ENCODE measurements at regions not wholly inside any gene's neighbourhood (a gene's known extent, or its start where the extent isn't known, plus 50 kb on each side); places are given as distances from the start of the nearest gene placed in this dataset.

DNA sequence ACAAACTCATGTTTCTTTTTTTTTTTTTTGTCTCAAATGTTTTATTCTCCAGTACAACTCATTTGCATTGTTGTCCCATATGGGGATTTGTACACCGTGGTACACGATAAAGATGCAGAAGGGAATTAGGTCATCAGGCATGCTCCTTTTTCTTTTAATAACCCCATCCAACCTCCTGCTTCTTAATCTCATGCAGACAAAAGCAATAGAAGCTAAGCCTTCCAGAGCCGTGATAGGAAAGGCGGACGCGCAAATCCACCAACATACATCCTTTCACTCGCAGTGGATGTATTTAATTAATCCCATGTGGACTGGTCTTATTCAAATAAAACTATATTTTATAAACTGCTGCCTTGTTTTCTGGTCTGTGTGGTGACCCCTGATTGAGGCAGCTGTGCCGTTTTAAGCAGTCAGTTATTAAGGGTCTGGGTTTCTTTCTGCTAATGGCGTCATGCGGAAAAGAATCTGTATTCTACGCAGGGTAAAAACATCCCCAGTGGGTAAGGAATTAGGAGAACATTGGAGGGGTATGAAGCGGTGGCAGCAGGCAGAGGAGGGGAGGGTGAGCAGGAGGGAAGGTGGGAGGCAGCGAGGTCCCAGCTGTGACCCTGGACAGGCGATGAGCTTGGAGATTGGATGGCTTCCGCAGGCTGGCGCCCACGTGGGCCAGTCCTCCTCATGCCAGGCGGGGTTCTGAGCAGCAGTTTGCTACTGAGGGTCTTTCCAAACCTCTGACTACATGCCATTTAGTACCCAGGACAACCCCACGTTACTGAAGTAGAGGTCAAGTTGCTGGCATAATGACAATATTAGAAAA lies 172.8 kb downstream of the LINC00237 start:
- no peak for DNase-seq (ENCODE audit: low spot score)

DNA sequence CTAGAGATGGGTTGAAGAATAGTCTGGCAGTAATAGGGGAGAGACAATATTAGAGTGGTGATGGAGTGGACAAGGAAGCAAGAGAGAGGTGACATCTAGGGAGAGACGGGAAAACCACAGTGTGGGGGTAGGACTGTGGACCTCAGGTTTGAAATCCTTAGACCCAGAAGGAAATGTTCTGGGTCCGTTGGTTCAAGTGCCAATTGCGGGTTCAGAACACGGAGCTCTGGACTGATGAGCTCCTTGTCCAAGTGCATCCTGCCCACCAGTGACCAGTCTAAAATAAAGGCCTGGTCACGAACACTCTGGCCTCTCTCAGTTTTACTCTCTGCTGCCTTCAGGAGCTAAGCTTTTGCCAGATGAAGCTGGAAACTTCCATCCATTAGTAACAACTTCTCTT lies 174.0 kb downstream of the LINC00237 start:
- no peak for DNase-seq (ENCODE audit: low spot score)

DNA sequence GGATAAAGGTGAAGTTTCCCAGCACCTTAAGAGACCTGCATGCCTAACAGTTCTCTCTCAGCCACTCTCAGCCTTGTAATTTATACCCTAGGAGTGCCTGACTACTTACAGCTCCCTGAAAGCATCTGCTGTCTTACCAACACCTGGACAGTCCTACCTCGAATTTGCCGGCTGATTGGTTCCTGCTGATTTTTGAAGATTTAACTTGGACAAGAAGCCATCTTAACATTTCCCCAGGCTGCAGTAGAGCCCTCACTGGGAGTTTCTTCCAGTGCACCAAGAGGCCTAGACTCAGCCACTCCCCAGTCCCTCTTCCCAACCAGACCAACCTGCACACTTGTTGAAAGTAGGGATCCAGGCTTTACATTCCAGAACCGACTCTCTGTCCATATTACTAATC lies 174.5 kb downstream of the LINC00237 start:
- no peak for DNase-seq (ENCODE audit: low spot score)

DNA sequence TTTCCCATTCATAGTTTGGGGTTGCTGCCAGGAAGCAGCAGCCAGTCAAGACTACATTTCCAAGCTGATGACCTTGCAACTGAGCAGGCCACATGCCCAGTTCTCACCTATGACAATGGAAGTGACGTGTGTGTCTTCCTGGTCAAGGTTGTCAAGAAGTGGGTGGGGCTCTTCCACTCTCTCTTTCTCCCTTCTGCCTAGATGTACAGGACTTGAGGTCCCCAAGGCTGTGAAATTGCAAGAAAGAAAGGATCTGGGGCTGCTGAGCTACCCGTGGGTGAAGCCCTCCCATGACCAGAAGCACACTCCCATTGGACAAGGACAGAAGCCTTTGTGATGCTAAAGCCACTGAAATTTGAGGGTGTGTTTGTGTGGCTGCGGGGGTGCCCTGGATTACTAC lies 175.1 kb downstream of the LINC00237 start:
- DNase-seq (ENCODE audit: low spot score), result no peak

DNA sequence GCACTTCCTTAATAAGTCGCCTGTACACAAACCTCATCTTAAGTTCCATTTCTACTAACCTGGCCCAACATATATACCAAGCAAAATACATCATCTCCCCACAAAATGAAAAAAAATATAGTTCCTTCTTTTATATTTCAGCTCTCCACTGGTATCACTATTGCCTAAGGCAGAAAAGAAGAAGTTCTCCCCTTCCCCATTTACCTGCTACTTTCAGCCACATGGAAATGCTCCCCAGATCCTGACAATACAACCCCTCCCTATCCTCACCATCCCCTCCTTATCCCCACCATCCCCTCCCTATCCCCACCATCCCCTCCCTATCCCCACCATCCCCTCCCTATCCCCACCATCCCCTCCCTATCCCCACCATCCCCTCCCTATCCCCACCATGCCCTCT lies 175.7 kb downstream of the LINC00237 start:
- no peak for DNase-seq (ENCODE audit: low spot score)

DNA sequence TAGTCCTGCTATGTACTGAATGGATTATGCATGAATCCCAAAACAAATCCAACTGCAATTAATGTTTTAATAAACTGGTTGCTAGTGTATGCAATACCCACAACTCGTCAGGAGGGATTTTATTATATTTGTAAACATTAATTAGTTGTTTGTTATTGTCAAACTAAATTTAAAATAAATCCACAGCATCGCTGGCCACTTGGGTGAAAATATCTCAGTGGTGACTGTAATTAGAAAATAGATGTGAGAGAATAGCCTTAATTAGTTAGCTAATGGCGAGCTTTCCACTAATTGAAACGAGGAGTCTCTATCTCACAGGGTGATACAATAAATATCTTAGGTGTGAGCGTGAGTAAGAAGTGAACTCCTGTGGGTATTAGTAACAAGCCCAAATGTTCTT lies 176.8 kb downstream of the LINC00237 start:
- DNase-seq (ENCODE audit: low spot score), result no peak

DNA sequence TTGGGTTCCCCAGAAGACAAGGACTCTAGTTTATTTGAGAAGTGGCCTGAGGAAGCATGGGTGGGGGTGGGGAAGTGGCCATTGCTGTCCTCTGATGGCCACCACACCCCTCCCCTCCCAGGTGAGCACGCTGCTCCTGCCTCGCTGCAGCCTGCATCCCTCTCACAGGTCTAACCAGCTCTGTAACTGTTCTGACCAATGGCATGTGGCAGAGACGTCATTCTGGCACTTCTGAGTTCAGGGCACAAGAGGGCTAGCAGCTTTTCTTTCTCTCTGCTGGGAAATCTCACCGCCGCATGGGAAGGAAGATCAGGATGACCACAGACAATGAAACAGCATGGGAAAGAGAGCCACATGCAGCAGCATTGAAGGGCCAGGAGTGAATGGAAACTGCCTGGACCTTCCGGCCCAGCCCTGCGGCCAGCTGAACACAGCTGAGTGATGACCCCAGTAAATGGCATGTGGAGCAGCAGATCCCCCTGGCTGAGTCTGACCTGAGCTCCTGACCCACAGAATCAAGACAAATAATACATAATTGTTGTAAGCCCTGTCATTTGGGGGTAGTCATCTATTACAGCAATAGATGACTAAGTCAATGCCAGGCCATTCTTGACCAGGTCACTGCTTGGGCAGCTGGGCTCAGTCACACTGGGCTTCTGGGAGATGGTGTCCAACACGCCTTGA lies 179.8 kb downstream of the LINC00237 start:
- DNase-seq (ENCODE audit: low spot score), result no peak

DNA sequence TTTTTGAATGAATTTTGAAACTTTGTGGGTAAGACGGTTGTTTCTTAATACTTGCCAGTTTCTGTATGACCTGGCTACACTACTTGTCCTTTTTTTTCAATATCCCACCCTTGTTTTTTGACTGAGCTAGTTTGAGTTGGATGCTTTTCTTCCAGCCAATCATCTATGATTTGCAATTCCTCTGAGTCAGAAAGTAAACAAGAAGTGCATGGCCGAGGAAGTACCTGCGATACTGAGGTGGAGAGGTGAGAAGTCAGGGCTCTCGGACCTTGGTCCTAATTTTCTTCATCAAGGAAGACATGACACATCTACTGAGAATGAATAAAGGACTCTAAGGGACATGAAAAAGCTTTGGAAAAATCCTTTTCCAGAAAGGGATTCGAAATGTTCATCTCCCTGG lies 185.7 kb downstream of the LINC00237 start:
- no peak for DNase-seq (ENCODE audit: low spot score)

DNA sequence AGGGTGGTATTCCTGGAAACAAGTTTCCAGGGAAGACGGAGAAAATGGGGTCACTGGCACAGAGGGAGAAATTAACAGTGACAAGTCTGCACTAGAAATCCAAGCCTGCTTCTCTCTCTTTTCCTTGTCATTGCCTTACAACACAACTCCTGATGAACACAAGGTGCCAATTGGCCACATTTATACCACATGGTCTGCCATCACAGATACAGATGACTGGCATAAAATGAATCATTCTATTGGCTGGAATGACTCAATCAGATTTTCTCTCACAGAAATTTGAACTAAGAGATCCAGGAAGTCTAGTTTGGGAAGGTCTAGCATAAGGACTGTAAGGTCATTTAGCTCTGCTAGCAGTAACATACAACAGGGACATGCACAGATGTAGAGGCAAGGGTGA lies 190.3 kb downstream of the LINC00237 start:
- DNase-seq (ENCODE audit: low spot score), result no peak

DNA sequence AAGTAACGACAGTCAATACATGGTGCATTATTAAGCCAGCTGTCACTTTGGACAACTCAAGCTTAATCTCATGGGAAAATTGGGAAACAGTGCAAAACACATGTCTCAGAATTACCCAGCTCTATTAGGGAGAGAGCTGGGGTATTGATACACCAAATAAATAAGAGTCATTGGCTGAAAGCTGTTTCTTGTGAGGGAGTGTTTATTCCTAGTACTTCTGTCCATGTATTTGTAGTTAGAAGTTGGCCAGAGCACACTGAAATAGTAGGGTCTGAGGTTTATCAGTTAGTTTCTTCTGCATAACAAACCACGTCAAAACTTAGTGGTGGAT lies 192.0 kb upstream of the RALGAPA2 start:
- no peak for DNase-seq (ENCODE audit: low spot score)

DNA sequence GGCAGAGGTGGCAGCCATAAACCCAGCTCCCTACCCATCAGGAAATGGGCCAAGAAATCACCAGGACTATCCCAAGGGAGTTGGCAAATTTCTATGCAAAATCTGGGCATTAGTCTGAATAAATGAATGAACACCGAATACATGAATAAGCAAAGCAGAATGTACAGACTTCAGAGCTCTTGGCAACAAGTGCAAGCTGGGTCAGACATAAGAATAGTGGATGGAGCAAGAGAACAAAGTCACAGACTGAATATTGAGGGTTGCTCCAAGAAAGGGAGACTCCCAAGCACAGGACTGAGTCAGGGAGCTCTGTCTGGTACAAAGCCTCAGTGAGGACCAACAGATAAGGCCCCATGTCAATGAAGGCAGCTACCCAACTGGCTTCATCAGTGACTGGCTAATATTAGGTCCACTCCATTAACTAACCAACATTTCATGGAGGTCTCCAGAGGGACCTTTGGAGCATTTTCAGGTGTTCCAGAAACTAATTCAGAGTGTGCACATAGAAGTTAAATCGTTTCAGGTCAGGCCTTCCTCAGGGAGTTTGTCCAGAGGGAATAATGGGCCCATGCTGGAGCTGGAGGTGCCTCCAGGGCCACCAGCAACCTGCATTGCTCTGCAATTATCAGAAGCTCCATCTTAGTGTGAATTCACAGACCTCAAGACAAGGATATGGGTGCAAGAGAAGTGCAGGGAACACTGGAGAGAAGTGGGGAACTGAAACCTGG lies 191.5 kb upstream of the RALGAPA2 start:
- no peak for DNase-seq (ENCODE audit: low spot score)

DNA sequence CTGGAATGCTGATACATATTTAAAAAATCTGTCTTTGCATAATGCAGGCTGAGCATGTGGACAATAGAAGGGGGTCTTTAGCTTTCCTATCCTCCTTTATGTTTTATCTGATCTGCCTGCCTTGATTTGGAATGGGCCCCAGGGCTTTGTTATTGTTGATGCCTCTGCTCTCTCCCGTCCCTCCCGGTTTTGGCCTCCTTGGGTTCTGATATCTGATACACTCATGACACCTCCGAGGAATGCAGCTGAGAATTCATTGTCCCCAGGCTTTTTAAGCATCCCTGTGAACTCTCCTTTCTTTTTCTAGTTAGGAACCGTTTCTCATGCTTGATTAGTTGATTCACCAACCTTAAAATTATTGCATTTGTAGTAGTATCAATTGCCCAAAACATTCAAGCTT lies 185.5 kb upstream of the RALGAPA2 start:
- DNase-seq (ENCODE audit: low spot score), result no peak

DNA sequence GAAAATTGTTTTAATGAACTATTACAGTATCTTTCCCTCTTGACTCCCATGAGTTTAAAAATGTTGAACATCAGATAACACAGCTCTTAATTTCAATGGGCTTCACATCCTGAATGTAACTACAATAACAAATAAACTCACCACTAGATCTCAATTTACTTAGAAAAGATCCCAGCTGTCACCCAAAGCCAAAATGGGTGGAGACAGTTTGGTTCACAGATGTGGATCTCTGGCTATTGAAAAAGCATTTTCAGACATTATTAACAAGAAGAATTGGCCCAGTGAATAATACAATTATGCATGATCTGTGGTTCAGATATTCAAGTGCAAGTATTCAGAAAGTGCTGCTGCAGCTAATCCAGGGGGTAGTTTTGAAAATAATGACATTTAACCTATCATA lies 184.7 kb upstream of the RALGAPA2 start:
- DNase-seq (ENCODE audit: low spot score), result no peak

DNA sequence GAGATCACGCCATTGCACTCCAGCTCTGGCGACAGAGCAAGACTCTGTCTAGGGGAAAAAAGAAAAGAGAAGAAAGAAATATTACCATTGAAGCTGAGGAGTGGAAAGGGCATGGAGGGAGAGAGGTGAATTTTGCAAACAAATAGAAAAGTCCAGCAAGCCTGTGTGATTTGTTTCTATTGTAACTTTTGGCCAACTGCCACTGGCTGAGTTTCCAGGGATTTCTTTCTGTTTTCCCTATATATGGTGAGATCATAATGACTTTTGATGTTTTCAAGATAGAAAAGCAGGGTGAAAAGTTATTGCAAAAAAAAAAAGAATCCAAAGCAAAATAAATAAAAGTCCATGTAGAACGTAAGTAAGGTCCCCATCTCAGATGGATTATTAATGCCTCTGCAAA lies 184.2 kb upstream of the RALGAPA2 start:
- no peak for DNase-seq (ENCODE audit: low spot score)

DNA sequence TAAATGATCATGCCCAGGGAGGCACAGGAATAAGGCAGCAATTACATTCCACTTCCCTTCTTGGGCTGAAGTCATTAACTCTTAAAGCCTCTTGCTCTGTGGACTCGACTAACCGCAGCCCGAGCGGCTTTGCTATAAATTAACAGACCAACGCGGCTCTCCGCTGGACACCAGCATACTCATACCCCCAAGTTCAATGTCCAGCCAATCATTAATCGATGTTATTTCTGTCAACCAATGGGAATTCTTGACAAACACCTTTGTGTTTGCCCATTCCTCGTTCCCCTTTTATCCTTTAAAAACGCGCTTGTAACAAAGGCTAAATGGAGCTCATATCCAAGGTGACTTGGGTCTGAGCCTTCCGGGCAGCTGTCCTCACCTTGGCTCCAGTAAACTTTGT lies 183.1 kb upstream of the RALGAPA2 start:
- no peak for DNase-seq (ENCODE audit: low spot score)

DNA sequence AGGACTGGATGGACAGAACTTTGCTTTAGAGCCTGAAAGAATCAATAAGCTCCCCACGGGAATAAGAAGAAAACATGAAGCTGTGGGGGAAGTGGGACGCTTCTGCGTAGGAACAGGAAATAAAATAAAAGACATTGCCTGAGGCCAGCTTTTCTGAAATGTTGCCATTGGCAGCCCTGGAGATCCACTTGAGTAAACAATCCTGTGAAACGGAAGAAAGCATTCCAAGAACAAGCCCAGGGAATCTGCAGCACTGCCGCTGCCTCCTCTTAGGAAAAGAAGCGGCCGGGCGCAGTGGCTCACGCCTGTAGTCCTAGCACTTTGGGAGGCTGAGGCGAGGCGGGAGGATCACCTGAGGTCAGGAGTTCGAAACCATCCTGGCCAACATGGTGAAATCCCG lies 182.3 kb upstream of the RALGAPA2 start:
- no peak for DNase-seq (ENCODE audit: low spot score)

DNA sequence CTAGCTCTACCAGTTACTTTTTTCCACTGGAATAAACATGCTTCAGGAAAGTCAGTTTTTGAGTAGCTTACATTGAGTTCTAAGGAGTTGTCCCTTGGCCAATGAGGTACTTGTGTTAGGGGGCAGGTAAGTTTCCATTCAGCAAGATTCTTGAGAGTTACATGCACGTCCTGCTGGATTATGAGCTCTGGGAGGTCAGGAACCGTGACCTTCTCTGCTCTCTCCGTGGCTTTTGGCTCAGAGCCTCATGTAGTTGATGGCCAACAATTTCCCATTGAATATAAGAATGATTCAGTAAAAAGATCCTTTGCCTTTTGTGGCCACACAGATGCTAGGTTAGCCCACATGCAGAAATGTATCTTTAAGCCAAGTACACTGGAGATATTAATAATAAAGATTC lies 181.8 kb upstream of the RALGAPA2 start:
- DNase-seq (ENCODE audit: low spot score), result no peak

DNA sequence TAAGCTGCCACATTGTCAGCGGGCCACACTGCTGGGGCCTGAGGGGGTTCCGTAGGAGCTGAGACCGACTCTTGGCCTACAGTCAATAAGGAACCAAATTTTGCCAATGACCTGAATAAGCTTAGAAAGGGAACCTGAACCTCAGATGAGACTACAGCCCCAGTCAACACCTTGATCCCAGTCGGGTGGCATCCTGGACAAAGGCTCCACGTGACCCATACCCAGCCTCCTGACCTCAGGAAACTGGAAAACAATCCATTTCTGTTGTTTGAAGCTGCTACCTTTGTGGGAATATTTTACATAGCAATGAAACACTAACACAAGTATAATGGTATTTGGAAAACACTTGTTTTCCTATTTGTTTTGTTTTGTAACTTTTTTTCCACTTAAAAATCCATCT lies 179.9 kb upstream of the RALGAPA2 start:
- DNase-seq (ENCODE audit: low spot score), result no peak

DNA sequence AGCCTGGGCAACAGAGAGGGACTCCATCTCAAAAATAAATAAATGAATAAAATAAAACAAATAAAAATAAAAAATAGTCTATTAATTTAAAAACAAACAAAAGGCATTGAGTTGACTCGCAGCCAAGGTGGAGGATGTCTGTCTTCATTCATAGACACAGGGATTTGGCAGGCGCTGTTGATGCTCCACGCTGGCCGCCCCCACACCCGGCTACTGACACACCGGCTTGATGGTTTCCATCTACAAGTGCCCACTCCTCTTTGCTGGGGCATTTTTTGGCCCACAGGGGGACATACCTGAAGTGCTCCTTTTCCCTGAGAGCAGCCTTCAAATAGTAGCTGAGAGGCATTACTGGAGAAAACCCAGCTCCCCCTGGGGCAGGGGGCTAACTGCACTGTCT lies 178.3 kb upstream of the RALGAPA2 start:
- no peak for DNase-seq (ENCODE audit: low spot score)

DNA sequence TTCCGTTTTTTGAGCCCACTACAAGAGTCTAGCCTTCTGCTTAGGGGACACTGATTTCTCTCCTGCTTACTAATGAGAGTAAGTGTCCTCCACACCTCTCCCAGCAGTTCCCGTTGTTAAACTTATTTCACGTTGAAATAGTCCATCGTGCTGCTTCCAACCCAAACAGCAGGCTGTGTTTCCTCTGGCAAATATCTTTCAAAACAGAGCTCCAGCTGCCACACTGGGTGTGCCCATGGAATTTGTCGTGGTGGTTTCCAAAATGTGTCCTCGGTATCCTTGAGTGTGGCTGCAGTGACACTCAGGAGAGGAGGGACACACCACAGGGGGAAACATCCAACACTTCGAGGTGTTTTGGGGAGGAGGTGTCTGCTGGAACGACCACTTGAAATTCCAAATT lies 176.5 kb upstream of the RALGAPA2 start:
- no peak for DNase-seq (ENCODE audit: low spot score)

DNA sequence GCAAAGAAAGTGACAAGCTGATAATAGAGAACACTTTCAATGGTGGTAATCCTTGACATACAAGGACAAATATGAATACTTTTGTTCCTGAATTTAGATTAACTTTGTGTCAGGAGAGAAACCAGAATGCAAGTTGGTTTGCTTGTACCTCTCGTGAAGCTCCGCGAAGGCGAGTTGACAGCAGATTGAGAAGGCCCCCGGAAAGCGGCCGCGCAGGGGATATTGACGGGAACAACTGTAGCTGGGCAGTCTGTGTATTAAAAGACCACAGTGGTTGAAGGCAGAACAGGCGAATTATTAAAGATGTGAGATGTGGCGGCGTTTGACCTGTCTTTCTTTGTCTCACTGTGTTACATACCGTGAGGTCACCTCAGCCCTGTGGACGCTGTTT lies 175.8 kb upstream of the RALGAPA2 start:
- DNase-seq (ENCODE audit: low spot score), result no peak

DNA sequence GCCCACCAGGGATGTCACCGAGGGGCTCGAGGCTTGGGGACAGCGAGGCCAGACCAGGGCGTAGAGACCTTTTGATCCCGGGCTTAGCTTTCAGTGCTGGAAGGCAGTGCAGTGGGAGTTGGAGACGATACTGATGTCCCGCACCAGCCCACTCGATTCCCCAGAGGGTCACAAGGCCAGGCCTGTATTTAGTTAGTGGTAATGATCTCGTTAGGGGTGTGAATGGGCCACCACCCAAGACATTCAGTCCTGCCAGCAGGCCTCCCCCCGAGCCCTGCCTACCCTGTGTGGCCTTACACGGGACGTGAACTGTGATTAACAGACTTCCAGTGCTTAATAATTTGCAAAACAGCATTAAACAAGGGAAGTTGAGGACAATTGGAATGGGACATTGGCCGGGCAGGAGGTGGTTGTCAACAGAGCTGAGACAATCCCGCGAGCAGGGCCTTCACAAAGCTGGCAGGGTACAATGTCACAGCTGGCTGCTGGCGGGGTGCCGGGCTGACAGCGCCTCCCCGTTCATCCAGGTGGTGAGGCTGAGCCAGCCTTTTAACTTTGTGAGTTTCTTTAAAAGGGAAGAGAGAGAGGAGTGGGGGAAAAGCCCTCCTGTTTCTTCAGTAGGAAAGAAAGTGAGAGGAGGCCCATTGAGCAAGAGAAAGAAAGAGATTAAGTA lies 175.3 kb upstream of the RALGAPA2 start:
- DNase-seq (ENCODE audit: low spot score), result no peak

DNA sequence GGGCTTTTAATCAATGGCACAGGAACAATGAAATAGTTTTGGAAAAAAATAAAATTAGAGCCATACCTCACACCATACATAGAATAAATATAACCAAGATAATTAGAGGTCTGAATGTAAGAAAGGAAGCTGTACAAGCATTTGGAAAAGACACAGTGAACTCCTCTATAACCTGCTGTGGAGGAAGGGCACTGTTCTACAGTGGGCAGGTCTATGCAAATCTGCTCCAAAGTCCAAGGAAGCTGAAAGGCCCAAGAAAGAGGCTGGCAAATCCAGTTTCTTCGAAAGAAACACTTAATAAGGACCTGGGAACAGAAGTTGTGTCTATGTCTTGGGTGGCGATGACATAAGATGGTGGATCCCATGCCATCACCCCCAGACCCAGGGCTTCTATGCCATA lies 169.4 kb upstream of the RALGAPA2 start:
- no peak for DNase-seq (ENCODE audit: low spot score)

All from kidney capillary endothelial cell (primary cell).